Hepatocyte (in vitro differentiated cells): ENCODE measurements at regions not wholly inside any gene's neighbourhood (a gene's known extent, or its start where the extent isn't known, plus 50 kb on each side); places are given as distances from the start of the nearest gene placed in this dataset.

Source experiments
- DNase-seq: peaks from one replicate; pipeline ENCODE4 v3.0.0-alpha.2; 2016; ENCODE audit warnings: low spot score
- H2AFZ ChIP-seq: fragments of 200-600 bp; sonication (generic); 2 replicates; pipeline ENCODE4 v1.6.0; 2016; ENCODE audit warnings: antibody characterized with exemption, mild to moderate bottlenecking
- H3K27ac ChIP-seq: fragments of 200-600 bp; sonication (generic); 2 replicates; pipeline ENCODE4 v1.5.1; 2016; ENCODE audit warnings: mild to moderate bottlenecking
- H3K27me3 ChIP-seq: fragments of 200-600 bp; sonication (generic); 2 replicates; pipeline ENCODE4 v1.6.1; 2016
- H3K36me3 ChIP-seq: fragments of 200-600 bp; sonication (generic); replicated peaks from 2 replicates; pipeline ENCODE4 v1.5.1; 2016; ENCODE audit warnings: low read depth; ENCODE audit not compliant: insufficient read depth
- H3K4me1 ChIP-seq: fragments of 200-600 bp; sonication (generic); 2 replicates; pipeline ENCODE4 v1.5.1; 2016; ENCODE audit warnings: mild to moderate bottlenecking, moderate library complexity; ENCODE audit not compliant: insufficient read depth
- H3K4me2 ChIP-seq: fragments of 200-600 bp; sonication (generic); 2 replicates; pipeline ENCODE4 v1.6.0; 2016
- H3K4me3 ChIP-seq: fragments of 200-600 bp; sonication (generic); 2 replicates; pipeline ENCODE4 v1.5.1; 2016; ENCODE audit warnings: mild to moderate bottlenecking
- H3K79me2 ChIP-seq: fragments of 200-600 bp; sonication (generic); 2 replicates; pipeline ENCODE4 v1.6.0; 2017; ENCODE audit warnings: mild to moderate bottlenecking
- H3K9me2 ChIP-seq: fragments of 200-600 bp; sonication (generic); replicated peaks from 2 replicates; pipeline ENCODE4 v1.6.0; 2017; ENCODE audit warnings: mild to moderate bottlenecking; ENCODE audit not compliant: insufficient read depth
- H3K9me3 ChIP-seq: fragments of 200-600 bp; sonication (generic); 2 replicates; pipeline ENCODE4 v1.5.1; 2016; ENCODE audit warnings: low read depth, mild to moderate bottlenecking
- H4K20me1 ChIP-seq: fragments of 200-600 bp; sonication (generic); 2 replicates; pipeline ENCODE4 v1.6.0; 2016; ENCODE audit warnings: mild to moderate bottlenecking; ENCODE audit not compliant: insufficient read depth, poor library complexity, severe bottlenecking
- EZH2 ChIP-seq: fragments of 200-600 bp; sonication (generic); IDR thresholded peaks from 2 replicates; pipeline ENCODE4 v1.6.1; 2016; ENCODE audit warnings: antibody characterized with exemption, mild to moderate bottlenecking, borderline replicate concordance
- EZH2phosphoT487 ChIP-seq: fragments of 200-600 bp; sonication (generic); IDR thresholded peaks from one replicate; pipeline ENCODE4 v1.6.1; 2018; ENCODE audit warnings: antibody characterized with exemption, mild to moderate bottlenecking, low read depth, moderate library complexity; ENCODE audit not compliant: unreplicated experiment, severe bottlenecking
- WGBS: methylation state at CpG from one replicate; pipeline ENCODE4 v1.1.6; 2016; ENCODE audit warnings: low lambda C conversion rate; ENCODE audit errors: missing lambda C conversion rate; 5-methylcytosine and 5-hydroxymethylcytosine counted together
- TF ChIP-seq, protein P1 (sequence below): fragments of 200-600 bp; sonication (generic); IDR thresholded peaks from 2 replicates; pipeline ENCODE4 v1.5.1; 2016; ENCODE audit warnings: antibody characterized with exemption, mild to moderate bottlenecking; ENCODE audit not compliant: poor library complexity

DNA sequence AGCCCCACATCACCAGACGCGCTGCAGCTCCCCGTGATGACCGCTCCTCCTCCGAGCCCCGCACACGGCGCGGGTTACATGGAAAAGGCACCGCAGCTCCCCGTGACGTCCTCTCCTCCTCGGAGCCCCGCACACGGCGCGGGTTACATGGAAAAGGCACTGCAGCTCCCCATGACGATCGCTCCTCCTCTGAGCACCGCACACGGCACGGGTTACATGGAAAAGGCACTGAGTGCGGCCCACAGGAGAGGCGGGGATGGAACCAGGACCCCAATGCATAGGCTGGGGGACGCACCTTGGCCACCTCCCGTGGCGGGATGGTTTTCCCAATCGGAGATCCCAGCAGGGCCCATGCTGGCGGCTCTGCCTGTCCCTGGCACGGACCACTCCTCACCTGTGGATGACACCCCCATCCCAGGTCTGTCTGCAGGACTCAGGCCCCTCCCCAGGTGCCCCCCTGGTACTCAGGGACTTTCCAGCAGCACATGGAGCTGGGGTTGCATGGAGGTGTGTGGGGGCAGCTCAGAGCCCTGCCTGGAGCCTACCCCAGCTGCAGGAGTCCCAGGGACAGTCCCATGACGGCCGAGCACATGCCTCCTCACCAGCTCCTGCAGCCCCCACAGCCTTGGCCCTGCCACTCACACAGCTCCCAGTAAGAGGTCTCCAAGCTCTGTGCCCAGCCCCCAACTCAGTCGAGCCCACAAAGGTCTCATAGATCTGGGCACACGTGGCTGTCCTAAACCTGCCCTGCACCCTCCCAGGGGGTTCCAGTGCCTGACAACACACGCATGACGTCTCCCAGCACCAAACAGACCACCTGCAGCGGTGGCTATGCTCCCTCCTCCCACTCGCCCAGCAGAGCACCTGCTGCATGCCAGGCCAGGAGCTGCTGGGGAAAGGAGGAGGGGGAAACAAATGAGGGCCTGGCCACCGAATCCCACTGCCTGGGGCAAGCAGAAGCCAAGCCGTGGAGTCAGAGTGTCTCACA lies 166.6 kb downstream of the BRD1 start:
- DNase-seq = no peak
- Histone ChIP-seq H2AFZ (no peak overlapping the region), H3K27me3 (peaks cover 3% of the 10 kb centered on the region), H3K27ac (no peak overlapping the region), H3K9me3 (no peaks in the 10 kb centered on the region), H4K20me1 (no peaks in the 10 kb centered on the region), H3K4me2 (no peak overlapping the region), H3K9me2 (no peaks in the 10 kb centered on the region), H3K36me3 (no peaks in the 10 kb centered on the region), H3K79me2 (no peaks in the 10 kb centered on the region), H3K4me3 (no peak overlapping the region), H3K4me1 (no peaks in the 10 kb centered on the region)
- no peak for TF ChIP-seq EZH2
- TF ChIP-seq EZH2phosphoT487 = no peak
- TF ChIP-seq, protein P1, sequence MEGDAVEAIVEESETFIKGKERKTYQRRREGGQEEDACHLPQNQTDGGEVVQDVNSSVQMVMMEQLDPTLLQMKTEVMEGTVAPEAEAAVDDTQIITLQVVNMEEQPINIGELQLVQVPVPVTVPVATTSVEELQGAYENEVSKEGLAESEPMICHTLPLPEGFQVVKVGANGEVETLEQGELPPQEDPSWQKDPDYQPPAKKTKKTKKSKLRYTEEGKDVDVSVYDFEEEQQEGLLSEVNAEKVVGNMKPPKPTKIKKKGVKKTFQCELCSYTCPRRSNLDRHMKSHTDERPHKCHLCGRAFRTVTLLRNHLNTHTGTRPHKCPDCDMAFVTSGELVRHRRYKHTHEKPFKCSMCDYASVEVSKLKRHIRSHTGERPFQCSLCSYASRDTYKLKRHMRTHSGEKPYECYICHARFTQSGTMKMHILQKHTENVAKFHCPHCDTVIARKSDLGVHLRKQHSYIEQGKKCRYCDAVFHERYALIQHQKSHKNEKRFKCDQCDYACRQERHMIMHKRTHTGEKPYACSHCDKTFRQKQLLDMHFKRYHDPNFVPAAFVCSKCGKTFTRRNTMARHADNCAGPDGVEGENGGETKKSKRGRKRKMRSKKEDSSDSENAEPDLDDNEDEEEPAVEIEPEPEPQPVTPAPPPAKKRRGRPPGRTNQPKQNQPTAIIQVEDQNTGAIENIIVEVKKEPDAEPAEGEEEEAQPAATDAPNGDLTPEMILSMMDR = no peak
- 90% methylated on average over 38 of the region's 40 CpGs for WGBS

DNA sequence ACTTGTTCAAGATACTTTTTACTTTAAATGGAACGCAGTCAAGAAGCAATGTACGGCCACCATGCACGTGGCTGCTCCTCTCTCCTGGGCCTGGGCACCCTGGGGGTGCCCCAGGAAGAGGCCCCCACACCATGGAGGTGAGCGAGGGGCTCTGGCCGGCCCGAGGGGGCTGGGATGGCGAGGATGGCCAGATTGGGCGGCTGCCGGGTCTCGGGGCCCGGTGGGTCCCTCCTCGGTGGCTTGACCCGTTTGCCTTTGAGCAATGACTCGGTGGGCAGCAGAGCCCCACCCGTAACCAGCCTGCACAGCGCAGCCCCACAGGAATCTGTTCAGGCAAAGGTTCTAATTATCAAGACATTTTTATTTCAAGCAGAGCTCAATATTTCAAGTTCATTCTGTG lies 167.4 kb downstream of the BRD1 start:
- H3K27me3 ChIP-seq = peaks cover 3% of the 10 kb centered on the region
- no peak for DNase-seq
- no peak overlapping the region for H3K27ac ChIP-seq
- no peaks in the 10 kb centered on the region for H3K36me3 ChIP-seq
- no peaks in the 10 kb centered on the region for H3K79me2 ChIP-seq
- H3K4me3 ChIP-seq = no peak overlapping the region
- H4K20me1 ChIP-seq = no peaks in the 10 kb centered on the region
- WGBS = 93% methylated on average over 15 of the region's 16 CpGs
- no peak overlapping the region for H2AFZ ChIP-seq
- H3K9me2 ChIP-seq = no peaks in the 10 kb centered on the region
- no peaks in the 10 kb centered on the region for H3K4me1 ChIP-seq
- no peaks in the 10 kb centered on the region for H3K9me3 ChIP-seq
- no peak overlapping the region for H3K4me2 ChIP-seq
- TF ChIP-seq EZH2phosphoT487 (no peak), EZH2 (no peak)
- TF ChIP-seq, protein P1 = no peak

DNA sequence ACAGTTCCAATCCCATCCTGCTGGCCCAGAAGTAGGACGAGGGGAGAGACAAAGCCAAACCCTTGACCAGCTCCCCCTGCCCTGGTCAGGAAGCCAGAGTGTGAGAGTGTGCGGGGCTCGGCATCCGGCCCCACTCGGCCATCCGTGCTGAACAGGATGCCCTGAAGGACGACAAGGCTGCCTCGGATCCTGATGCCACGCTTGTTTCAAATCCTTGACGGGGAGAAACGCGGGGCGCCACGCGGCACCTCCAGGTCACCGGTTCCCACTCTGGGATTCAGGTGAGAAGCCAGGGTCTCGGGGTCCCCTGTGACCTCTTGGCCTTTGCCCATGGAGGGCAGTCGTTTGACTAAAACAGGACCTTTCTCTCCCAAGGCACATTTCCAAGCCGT lies 167.8 kb downstream of the BRD1 start:
- Histone ChIP-seq H2AFZ (no peak overlapping the region), H3K9me3 (no peaks in the 10 kb centered on the region), H3K4me3 (no peak overlapping the region), H3K4me1 (no peaks in the 10 kb centered on the region), H4K20me1 (no peaks in the 10 kb centered on the region), H3K27ac (no peak overlapping the region), H3K36me3 (no peaks in the 10 kb centered on the region), H3K4me2 (no peak overlapping the region), H3K79me2 (no peaks in the 10 kb centered on the region), H3K9me2 (no peaks in the 10 kb centered on the region), H3K27me3 (peaks cover 6% of the 10 kb centered on the region)
- WGBS = 87% methylated on average over 19 of the region's 19 CpGs
- TF ChIP-seq EZH2 (no peak), EZH2phosphoT487 (no peak)
- TF ChIP-seq, protein P1 = no peak
- DNase-seq = no peak
